GM23338 (cell line): ENCODE measurements at regions not wholly inside any gene's neighbourhood (a gene's known extent, or its start where the extent isn't known, plus 50 kb on each side); places are given as distances from the start of the nearest gene placed in this dataset.

Experiments
- ATAC-seq: fragments of 200-7000 bp; cut with Tn5 transposase; 3 replicates; pipeline ENCODE4 v1.9.1; 2020
- DNase-seq: peaks from one replicate; pipeline ENCODE4 v3.0.0-alpha.2; 2015; ENCODE audit warnings: low spot score
- H2AFZ ChIP-seq: fragments of 200-600 bp; sonication (generic); 2 replicates; pipeline ENCODE4 v1.8.0; 2016; ENCODE audit warnings: antibody characterized with exemption, mild to moderate bottlenecking, moderate library complexity
- H3F3A ChIP-seq: fragments of 200-600 bp; sonication (generic); replicated peaks from 2 replicates; pipeline ENCODE4 v1.8.0; 2017; ENCODE audit warnings: antibody characterized with exemption, mixed run types, low read depth
- H3K27ac ChIP-seq: fragments of 200-600 bp; sonication (generic); 2 replicates; pipeline ENCODE4 v1.6.1; 2016; ENCODE audit warnings: low read depth
- H3K27me3 ChIP-seq: fragments of 200-600 bp; sonication (generic); 2 replicates; pipeline ENCODE4 v1.8.0; 2016; ENCODE audit warnings: mild to moderate bottlenecking, mixed run types, moderate library complexity; ENCODE audit not compliant: insufficient read depth
- H3K36me3 ChIP-seq: fragments of 200-600 bp; sonication (generic); 2 replicates; pipeline ENCODE4 v1.8.0; 2016; ENCODE audit warnings: mild to moderate bottlenecking; ENCODE audit not compliant: insufficient read depth
- H3K4me1 ChIP-seq: fragments of 200-600 bp; sonication (generic); 2 replicates; pipeline ENCODE4 v1.8.0; 2016; ENCODE audit warnings: mild to moderate bottlenecking, moderate library complexity; ENCODE audit not compliant: insufficient read depth
- H3K4me2 ChIP-seq: fragments of 200-600 bp; sonication (generic); 2 replicates; pipeline ENCODE4 v1.7.1; 2017; ENCODE audit warnings: mixed run types
- H3K4me3 ChIP-seq: fragments of 200-600 bp; sonication (generic); 2 replicates; pipeline ENCODE4 v1.6.1; 2016; ENCODE audit warnings: mixed run types
- H3K79me2 ChIP-seq: fragments of 200-600 bp; sonication (generic); replicated peaks from 2 replicates; pipeline ENCODE4 v1.8.0; 2017; ENCODE audit warnings: mild to moderate bottlenecking; ENCODE audit not compliant: insufficient read depth
- H3K9me2 ChIP-seq: fragments of 200-600 bp; sonication (generic); 2 replicates; pipeline ENCODE4 v1.8.0; 2017; ENCODE audit not compliant: insufficient read depth
- H4K20me1 ChIP-seq: fragments of 200-600 bp; sonication (generic); replicated peaks from 2 replicates; pipeline ENCODE4 v1.8.0; 2017; ENCODE audit warnings: mild to moderate bottlenecking; ENCODE audit not compliant: insufficient read depth
- H3K27ac Mint-ChIP-seq: 2 replicates; pipeline ENCODE4 v1.8.0; 2020; ENCODE audit warnings: inconsistent platforms, mild to moderate bottlenecking, moderate library complexity, mixed read lengths
- H3K27me3 Mint-ChIP-seq: 3 replicates; pipeline ENCODE4 v1.8.0; 2022; ENCODE audit warnings: low read depth, mild to moderate bottlenecking, moderate library complexity, mixed read lengths, inconsistent platforms; ENCODE audit not compliant: insufficient read depth, poor library complexity
- H3K36me3 Mint-ChIP-seq: 3 replicates; pipeline ENCODE4 v1.8.0; 2021; ENCODE audit warnings: low read depth, mild to moderate bottlenecking, inconsistent platforms, moderate library complexity, mixed read lengths
- H3K4me1 Mint-ChIP-seq: 3 replicates; pipeline ENCODE4 v1.8.0; 2020; ENCODE audit warnings: mild to moderate bottlenecking, inconsistent platforms, mixed read lengths
- H3K4me3 Mint-ChIP-seq: 3 replicates; pipeline ENCODE4 v1.8.0; 2021; ENCODE audit warnings: moderate library complexity, mild to moderate bottlenecking, inconsistent platforms, mixed read lengths
- H3K9me3 Mint-ChIP-seq: 3 replicates; pipeline ENCODE4 v1.8.0; 2020; ENCODE audit warnings: moderate library complexity, mild to moderate bottlenecking, inconsistent platforms, mixed read lengths
- CREB1 ChIP-seq: fragments of 250-450 bp; sonication (Bioruptor Pico); IDR thresholded peaks from 2 replicates; pipeline ENCODE4 v1.5.0; 2020; ENCODE audit warnings: low read depth, mild to moderate bottlenecking, moderate library complexity
- CTCF ChIP-seq, 2 experiments: fragments of 200-600 bp in 1 of 2; sonication (generic) in 1 of 2; conservative IDR thresholded peaks; 2 replicates each; pipeline versions ENCODE4 v1.5.1 to v1.6.1; 2016 to 2017; ENCODE audit warnings: antibody characterized with exemption in 2 of 2, low read depth in 2 of 2, mild to moderate bottlenecking in 2 of 2, moderate library complexity in 1 of 2
- ETS1 ChIP-seq: IDR thresholded peaks from 2 replicates; pipeline ENCODE4 v1.6.1; 2016; ENCODE audit warnings: antibody characterized with exemption
- EZH2 ChIP-seq: fragments of 200-600 bp; sonication (generic); IDR thresholded peaks from one replicate; pipeline ENCODE4 v1.8.0; 2017; ENCODE audit warnings: antibody characterized with exemption, mild to moderate bottlenecking, low read depth; ENCODE audit not compliant: unreplicated experiment
- EZH2phosphoT487 ChIP-seq: fragments of 200-600 bp; sonication (generic); IDR thresholded peaks from one replicate; pipeline ENCODE4 v1.8.1; 2018; ENCODE audit warnings: antibody characterized with exemption; ENCODE audit not compliant: unreplicated experiment
- JUNB ChIP-seq: IDR thresholded peaks from one replicate; pipeline ENCODE4 v1.6.1; 2016; ENCODE audit warnings: antibody characterized with exemption; ENCODE audit not compliant: unreplicated experiment
- NANOG ChIP-seq: IDR thresholded peaks from 2 replicates; pipeline ENCODE4 v1.6.1; 2016; ENCODE audit warnings: antibody characterized with exemption, borderline replicate concordance
- POLR2AphosphoS5 ChIP-seq: IDR thresholded peaks from 2 replicates; pipeline ENCODE4 v1.6.1; 2016; ENCODE audit warnings: antibody characterized with exemption, low read depth
- REST ChIP-seq: IDR thresholded peaks from one replicate; pipeline ENCODE4 v1.6.1; 2018; ENCODE audit warnings: antibody characterized with exemption; ENCODE audit not compliant: unreplicated experiment
- STAT1 ChIP-seq: IDR thresholded peaks from one replicate; pipeline ENCODE4 v1.6.1; 2016; ENCODE audit warnings: antibody characterized with exemption; ENCODE audit not compliant: unreplicated experiment
- ZNF114 ChIP-seq: fragments of 250-450 bp; sonication (Bioruptor Pico); IDR thresholded peaks from 2 replicates; pipeline ENCODE4 v1.5.0; 2020; ENCODE audit warnings: mild to moderate bottlenecking, moderate library complexity
- ZNF331 ChIP-seq: fragments of 250-450 bp; sonication (Bioruptor Pico); IDR thresholded peaks from 2 replicates; pipeline ENCODE4 v1.5.0; 2020; ENCODE audit warnings: low read depth, mild to moderate bottlenecking, moderate library complexity
- ZNF462 ChIP-seq: fragments of 250-450 bp; sonication (Bioruptor Pico); IDR thresholded peaks from 2 replicates; pipeline ENCODE4 v1.5.0; 2020; ENCODE audit warnings: mild to moderate bottlenecking, moderate library complexity

GRCh38 chr19:5250127-5250659, 90.4 kb downstream of the PTPRS start:
- ATAC-seq (no peak), DNase-seq (no peak)
- H3K9me3 Mint-ChIP-seq, result peaks cover 9% of the 10 kb centered on the region; the same call in 2 of the 3 replicates
- H4K20me1 ChIP-seq, result no peaks in the 10 kb centered on the region; the same call in 1 of the 2 replicates
- peaks cover 8% of the 10 kb centered on the region for H3K27me3 Mint-ChIP-seq
- TF ChIP-seq ETS1, result no peak
- TF ChIP-seq CREB1, result no peak
- no peak for TF ChIP-seq REST
- no peak for TF ChIP-seq ZNF331 (CRISPR knock-in tag)
- no peak for TF ChIP-seq ZNF462
- TF ChIP-seq STAT1, result no peak
- TF ChIP-seq EZH2phosphoT487, result no peak
- TF ChIP-seq ZNF114 (CRISPR knock-in tag), result no peak
- no peak for TF ChIP-seq CTCF (conservative IDR thresholded peaks at IDR 0.05; ENCODE audit: low read depth in 2 of 2)
- TF ChIP-seq POLR2AphosphoS5, result no peak
- no peak for TF ChIP-seq NANOG
- TF ChIP-seq JUNB, result no peak
- TF ChIP-seq EZH2, result no peak
- H3K36me3 ChIP-seq, result peaks cover 11% of the 10 kb centered on the region; the same call in 1 of the 2 replicates
- peaks cover 44% of the 10 kb centered on the region for H3K4me1 ChIP-seq
- no peak overlapping the region for H2AFZ ChIP-seq
- H3K4me3 Mint-ChIP-seq, result no peak overlapping the region
- no peak overlapping the region for H3K4me3 ChIP-seq
- H3K4me1 Mint-ChIP-seq, result peaks cover 47% of the 10 kb centered on the region
- H3F3A ChIP-seq, result 0 out of 2 replicates have a peak, but pooled peaks cover 14% of the 10 kb centered on the region
- H3K27me3 ChIP-seq, result no peaks in the 10 kb centered on the region
- 0 out of 2 replicates have a peak overlapping the region, but pooled peaks have one; percentile 36 for H3K27ac Mint-ChIP-seq
- 0 out of 2 replicates have a peak overlapping the region, but pooled peaks have one; percentile 57 for H3K4me2 ChIP-seq
- no peaks in the 10 kb centered on the region for H3K9me2 ChIP-seq
- H3K36me3 Mint-ChIP-seq, result peaks cover 50% of the 10 kb centered on the region
- no peaks in the 10 kb centered on the region for H3K79me2 ChIP-seq
- H3K27ac ChIP-seq, result no peak overlapping the region
